ENCODE measurements at regions not wholly inside any gene's neighbourhood (a gene's known extent, or its start where the extent isn't known, plus 50 kb on each side); places are given as distances from the start of the nearest gene placed in this dataset.

- no peak for TF ChIP-seq CTCF (IDR thresholded peaks at IDR 0.05; ENCODE audit: insufficient read depth, low read depth, low read length, missing control alignments)
- DNase-seq (ENCODE audit: low read depth) = no peak
- H3K4me3 ChIP-seq (ENCODE audit: low read length) = no peak overlapping the region
Measured at GRCh38 chr22:48694296-48694883, 1133.3 kb downstream of the BRD1 start.

GRCh38 chr22:48693377-48694135 is 1134.1 kb downstream of the BRD1 start:
- no peak overlapping the region for H3K4me3 ChIP-seq (ENCODE audit: low read length)
- no peak for TF ChIP-seq CTCF (IDR thresholded peaks at IDR 0.05; ENCODE audit: insufficient read depth, low read depth, low read length, missing control alignments)
- DNase-seq (ENCODE audit: low read depth) = no peak

- H3K4me3 ChIP-seq (ENCODE audit: low read length) = no peak overlapping the region
- TF ChIP-seq CTCF (IDR thresholded peaks at IDR 0.05; ENCODE audit: insufficient read depth, low read depth, low read length, missing control alignments) = no peak
- no peak for DNase-seq (ENCODE audit: low read depth)
Measured at GRCh38 chr22:48692734-48693376, 1134.8 kb downstream of the BRD1 start.

GRCh38 chr22:48691431-48691851 is 1136.2 kb downstream of the BRD1 start:
- no peak for DNase-seq (ENCODE audit: low read depth)
- no peak for TF ChIP-seq CTCF (IDR thresholded peaks at IDR 0.05; ENCODE audit: insufficient read depth, low read depth, low read length, missing control alignments)
- H3K4me3 ChIP-seq (ENCODE audit: low read length) = no peak overlapping the region

- DNase-seq (ENCODE audit: low read depth) = no peak
- no peak for TF ChIP-seq CTCF (IDR thresholded peaks at IDR 0.05; ENCODE audit: insufficient read depth, low read depth, low read length, missing control alignments)
- no peak overlapping the region for H3K4me3 ChIP-seq (ENCODE audit: low read length)
Measured at GRCh38 chr22:48690583-48691317, 1136.9 kb downstream of the BRD1 start.

GRCh38 chr22:48689206-48689605 is 1138.5 kb downstream of the BRD1 start:
- TF ChIP-seq CTCF (IDR thresholded peaks at IDR 0.05; ENCODE audit: insufficient read depth, low read depth, low read length, missing control alignments) = no peak
- no peak overlapping the region for H3K4me3 ChIP-seq (ENCODE audit: low read length)
- no peak for DNase-seq (ENCODE audit: low read depth)

Data from epithelial cell of esophagus (primary cell).